Uterus (tissue), 2 donors: ENCODE measurements at regions not wholly inside any gene's neighbourhood (a gene's known extent, or its start where the extent isn't known, plus 50 kb on each side); places are given as distances from the start of the nearest gene placed in this dataset.

ENCODE experiments used
- POLR2A ChIP-seq, 2 donors: fragments of 450-650 bp; IDR thresholded peaks; one replicate each; pipeline ENCODE4 v1.6.1; 2016; ENCODE audit warnings: antibody characterized with exemption in 2 of 2, mild to moderate bottlenecking in 1 of 2, moderate library complexity in 1 of 2
- TF ChIP-seq, protein P1 (sequence below), 4 experiments: fragments of 200-600 bp in 2 of 4; fragments of 450-650 bp in 2 of 4; sonication (generic) in 2 of 4; IDR thresholded peaks; one replicate each; pipeline ENCODE4 v1.5.1; 2016 to 2019; ENCODE audit warnings: antibody characterized with exemption in 4 of 4, mild to moderate bottlenecking in 2 of 4, moderate library complexity in 1 of 4

DNA sequence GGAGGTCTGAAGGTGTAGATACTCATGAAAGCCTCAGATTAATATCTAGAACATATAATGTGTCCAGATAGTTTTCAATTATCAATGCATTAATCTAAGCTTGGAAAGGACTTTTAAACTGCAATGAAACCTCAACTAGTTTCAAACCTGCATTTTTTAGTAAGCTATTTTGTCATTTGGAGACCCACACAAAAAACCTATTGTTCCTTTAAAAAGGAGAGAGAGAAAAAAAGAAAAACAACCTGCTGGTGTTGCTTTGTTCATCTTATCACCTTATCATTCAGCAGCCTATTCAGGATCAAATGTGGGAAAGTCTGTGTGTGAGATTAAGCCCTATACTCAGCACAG, 215.7 kb upstream of the PLEKHG7 start:
- TF ChIP-seq, protein P1, sequence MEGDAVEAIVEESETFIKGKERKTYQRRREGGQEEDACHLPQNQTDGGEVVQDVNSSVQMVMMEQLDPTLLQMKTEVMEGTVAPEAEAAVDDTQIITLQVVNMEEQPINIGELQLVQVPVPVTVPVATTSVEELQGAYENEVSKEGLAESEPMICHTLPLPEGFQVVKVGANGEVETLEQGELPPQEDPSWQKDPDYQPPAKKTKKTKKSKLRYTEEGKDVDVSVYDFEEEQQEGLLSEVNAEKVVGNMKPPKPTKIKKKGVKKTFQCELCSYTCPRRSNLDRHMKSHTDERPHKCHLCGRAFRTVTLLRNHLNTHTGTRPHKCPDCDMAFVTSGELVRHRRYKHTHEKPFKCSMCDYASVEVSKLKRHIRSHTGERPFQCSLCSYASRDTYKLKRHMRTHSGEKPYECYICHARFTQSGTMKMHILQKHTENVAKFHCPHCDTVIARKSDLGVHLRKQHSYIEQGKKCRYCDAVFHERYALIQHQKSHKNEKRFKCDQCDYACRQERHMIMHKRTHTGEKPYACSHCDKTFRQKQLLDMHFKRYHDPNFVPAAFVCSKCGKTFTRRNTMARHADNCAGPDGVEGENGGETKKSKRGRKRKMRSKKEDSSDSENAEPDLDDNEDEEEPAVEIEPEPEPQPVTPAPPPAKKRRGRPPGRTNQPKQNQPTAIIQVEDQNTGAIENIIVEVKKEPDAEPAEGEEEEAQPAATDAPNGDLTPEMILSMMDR (IDR thresholded peaks at IDR 0.05), result no peak
- TF ChIP-seq POLR2A (IDR thresholded peaks at IDR 0.05), result no peak
